Activated CD8-positive, alpha-beta T cell treated with anti-CD3 and anti-CD28 coated beads, Interleukin-2, amount 10 ng/mL, durations not matched to agents 7 days and 5 days (primary cell): ENCODE measurements at regions not wholly inside any gene's neighbourhood (a gene's known extent, or its start where the extent isn't known, plus 50 kb on each side); places are given as distances from the start of the nearest gene placed in this dataset.
A peak's percentile ranks its signal among the peaks of the same experiment; 100 is the strongest.

ENCODE experiments used
- ATAC-seq: fragments of 150-1000 bp; cut with Tn5 transposase; one replicate; pipeline ENCODE4 v1.10.0; 2021; ENCODE audit warnings: moderate library complexity
- CTCF ChIA-PET: fragments of 350-600 bp; sonication (Branson Sonifier 250); formaldehyde crosslinking; loops from one replicate; lab custom pipeline; 2021; ENCODE audit warnings: antibody characterized with exemption; lab: Charles Lee
- POLR2A ChIA-PET: fragments of 350-600 bp; sonication (Branson Sonifier 250); formaldehyde crosslinking; loops from one replicate; lab custom pipeline; 2021; ENCODE audit warnings: antibody characterized with exemption; lab: Charles Lee
- DNase-seq: peaks from one replicate; pipeline ENCODE4 v3.0.0-alpha.2; 2020
- H3K27ac Mint-ChIP-seq: one replicate; pipeline ENCODE4 v1.8.0; 2021; ENCODE audit warnings: mild to moderate bottlenecking, mixed read lengths
- H3K27me3 Mint-ChIP-seq: one replicate; pipeline ENCODE4 v1.8.0; 2021; ENCODE audit warnings: low read depth, mixed read lengths
- H3K36me3 Mint-ChIP-seq: one replicate; pipeline ENCODE4 v1.8.0; 2021; ENCODE audit warnings: low read depth, mixed read lengths
- H3K4me1 Mint-ChIP-seq: one replicate; pipeline ENCODE4 v1.8.0; 2021; ENCODE audit warnings: low read depth, mixed read lengths
- H3K4me3 Mint-ChIP-seq: one replicate; pipeline ENCODE4 v1.8.0; 2021; ENCODE audit warnings: mild to moderate bottlenecking, mixed read lengths
- H3K9me3 Mint-ChIP-seq: one replicate; pipeline ENCODE4 v1.8.0; 2022; ENCODE audit warnings: mixed read lengths; ENCODE audit not compliant: insufficient read depth

- ChIA-PET CTCF (interaction anchor here (1.2 kb wide), 1 partner anchor 10 kb away, joined by 5 read pairs; no protein-coding TSS in a partner anchor), POLR2A (no interaction called here)
- Mint-ChIP-seq H3K4me1 (peaks cover 10% of the 10 kb centered on the region), H3K36me3 (no peaks in the 10 kb centered on the region), H3K4me3 (no peak overlapping the region), H3K27me3 (peaks cover 12% of the 10 kb centered on the region), H3K27ac (no peak overlapping the region), H3K9me3 (no peaks in the 10 kb centered on the region)
- no peak for DNase-seq
- ATAC-seq = no peak
These were observed 60.2 kb upstream of the UQCRFS1 start for GRCh38 chr19:29273000-29273640.

GRCh38 chr19:29275266-29275665 is 62.3 kb upstream of the UQCRFS1 start:
- H3K4me1 Mint-ChIP-seq = peaks cover 10% of the 10 kb centered on the region
- no peaks in the 10 kb centered on the region for H3K9me3 Mint-ChIP-seq
- POLR2A ChIA-PET = no interaction called here
- ATAC-seq (no peak), DNase-seq (no peak)
- no peaks in the 10 kb centered on the region for H3K36me3 Mint-ChIP-seq
- H3K4me3 Mint-ChIP-seq = no peak overlapping the region
- H3K27me3 Mint-ChIP-seq = peaks cover 10% of the 10 kb centered on the region
- H3K27ac Mint-ChIP-seq = no peak overlapping the region
- CTCF ChIA-PET = interaction anchor here (2.3 kb wide), 1 partner anchor 11 kb away, joined by 9 read pairs; no protein-coding TSS in a partner anchor

DNA sequence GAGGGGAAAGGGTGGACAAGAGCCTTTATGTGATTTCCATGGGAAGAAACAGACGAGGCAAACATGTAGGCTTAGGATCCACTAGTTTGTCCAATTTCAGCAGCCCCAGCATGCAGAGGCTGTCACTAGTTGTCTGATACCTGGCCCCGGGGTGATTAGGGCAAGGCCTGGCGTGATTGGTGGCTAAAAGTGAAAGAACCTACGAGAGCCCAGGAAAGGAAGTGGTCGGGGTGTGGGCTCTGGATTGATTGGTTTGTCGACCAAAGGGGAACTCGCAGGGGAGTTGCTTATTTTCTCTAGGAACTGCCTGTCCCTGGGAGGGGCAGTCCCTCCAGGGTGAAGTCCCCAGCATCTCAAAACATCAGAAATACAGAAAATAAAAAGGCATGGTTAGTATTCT is 64.2 kb upstream of the UQCRFS1 start:
- ChIA-PET CTCF (no interaction called here), POLR2A (no interaction called here)
- Mint-ChIP-seq H3K27ac (peak overlapping the region; percentile 72), H3K9me3 (no peaks in the 10 kb centered on the region), H3K36me3 (no peaks in the 10 kb centered on the region), H3K27me3 (peaks cover 19% of the 10 kb centered on the region), H3K4me1 (peaks cover 10% of the 10 kb centered on the region), H3K4me3 (no peak overlapping the region)
- ATAC-seq (peak; percentile 96), DNase-seq (peak; percentile 80)

DNA sequence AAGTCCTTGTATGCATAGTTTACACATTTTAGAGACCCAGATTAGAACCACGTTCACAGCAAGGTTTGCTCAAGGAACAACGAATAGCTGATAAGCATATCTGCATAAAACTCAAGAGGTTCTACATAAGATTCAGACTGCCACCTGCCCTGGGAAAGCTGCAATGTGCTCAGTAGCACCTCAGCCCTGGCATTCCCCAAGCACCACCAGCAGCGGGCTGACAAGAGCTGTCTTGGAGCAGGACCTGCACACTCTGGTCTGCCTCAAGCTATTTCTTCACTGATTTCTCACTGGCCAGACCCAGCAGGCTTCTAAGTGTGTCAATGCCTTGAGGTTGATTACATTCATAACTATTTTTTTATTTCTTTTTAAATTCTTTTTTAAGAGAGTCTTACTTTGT is 65.8 kb upstream of the UQCRFS1 start:
- POLR2A ChIA-PET = no interaction called here
- Mint-ChIP-seq H3K4me3 (no peak overlapping the region), H3K27ac (no peak overlapping the region), H3K9me3 (no peaks in the 10 kb centered on the region), H3K36me3 (no peaks in the 10 kb centered on the region), H3K4me1 (peaks cover 10% of the 10 kb centered on the region), H3K27me3 (peaks cover 20% of the 10 kb centered on the region)
- DNase-seq = no peak
- ATAC-seq = no peak
- CTCF ChIA-PET = no interaction called here

- no peak for DNase-seq
- no peaks in the 10 kb centered on the region for H3K36me3 Mint-ChIP-seq
- ChIA-PET POLR2A (no interaction called here), CTCF (interaction anchor here (1.4 kb wide), 1 partner anchor 20 kb away, joined by 3 read pairs; no protein-coding TSS in a partner anchor)
- peaks cover 16% of the 10 kb centered on the region for H3K27me3 Mint-ChIP-seq
- no peaks in the 10 kb centered on the region for H3K9me3 Mint-ChIP-seq
- H3K4me3 Mint-ChIP-seq = no peak overlapping the region
- H3K4me1 Mint-ChIP-seq = peaks cover 1% of the 10 kb centered on the region
- ATAC-seq = no peak
- no peak overlapping the region for H3K27ac Mint-ChIP-seq
These were observed 70.4 kb upstream of the UQCRFS1 start for GRCh38 chr19:29283366-29283765.

DNA sequence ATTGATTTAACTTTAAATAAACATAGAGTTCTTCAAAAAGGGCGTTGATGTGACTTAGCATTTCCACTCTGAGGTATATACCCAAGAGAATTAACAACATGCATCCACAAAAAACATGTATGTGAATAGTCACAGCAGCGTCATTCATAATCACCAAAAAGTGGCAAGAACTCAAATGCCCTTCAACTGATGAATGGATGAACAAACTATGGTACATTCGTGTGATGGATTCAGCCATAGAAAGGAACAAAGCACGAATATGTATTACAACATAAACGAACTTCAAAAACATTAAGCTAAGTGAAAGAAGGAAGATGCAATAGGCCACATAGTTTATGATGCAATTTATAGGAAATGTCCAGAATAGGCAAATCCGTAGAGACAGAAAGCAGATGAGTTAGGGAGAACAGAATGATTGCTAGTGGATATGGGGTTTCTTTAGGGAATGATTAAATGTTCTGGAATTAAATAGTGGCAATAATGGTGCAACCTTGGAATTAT is 72.3 kb upstream of the UQCRFS1 start:
- peaks cover 15% of the 10 kb centered on the region for H3K27me3 Mint-ChIP-seq
- H3K4me1 Mint-ChIP-seq = peaks cover 1% of the 10 kb centered on the region
- H3K9me3 Mint-ChIP-seq = no peaks in the 10 kb centered on the region
- POLR2A ChIA-PET = no interaction called here
- ATAC-seq (no peak), DNase-seq (no peak)
- no peak overlapping the region for H3K27ac Mint-ChIP-seq
- CTCF ChIA-PET = no interaction called here
- no peak overlapping the region for H3K4me3 Mint-ChIP-seq
- no peaks in the 10 kb centered on the region for H3K36me3 Mint-ChIP-seq

DNA sequence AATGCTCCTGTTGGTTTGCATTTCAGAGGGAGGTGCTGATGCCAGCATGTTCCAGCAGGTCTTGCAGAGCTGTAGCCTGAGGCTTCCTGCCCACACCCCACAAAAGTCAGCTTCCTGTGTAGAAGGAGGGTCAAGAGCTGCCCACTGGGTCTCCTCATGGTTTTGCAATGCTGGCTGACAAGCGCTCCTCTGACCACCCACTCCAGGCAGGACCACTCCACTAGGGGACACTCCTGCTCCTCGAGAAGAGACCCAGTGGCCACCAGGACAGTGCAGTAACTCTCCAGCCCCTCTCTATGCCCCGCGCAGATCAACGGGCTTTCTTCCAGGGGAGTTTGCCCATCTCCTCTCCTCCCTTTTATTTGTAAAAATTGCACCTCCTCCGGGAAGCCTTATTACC is 72.9 kb upstream of the UQCRFS1 start:
- no peaks in the 10 kb centered on the region for H3K9me3 Mint-ChIP-seq
- no peak overlapping the region for H3K27ac Mint-ChIP-seq
- POLR2A ChIA-PET = no interaction called here
- peaks cover 10% of the 10 kb centered on the region for H3K27me3 Mint-ChIP-seq
- DNase-seq = no peak
- CTCF ChIA-PET = no interaction called here
- ATAC-seq = no peak
- H3K4me3 Mint-ChIP-seq = no peak overlapping the region
- H3K36me3 Mint-ChIP-seq = no peaks in the 10 kb centered on the region
- H3K4me1 Mint-ChIP-seq = peaks cover 1% of the 10 kb centered on the region

GRCh38 chr19:29287061-29287460 is 74.1 kb upstream of the UQCRFS1 start:
- no peaks in the 10 kb centered on the region for H3K36me3 Mint-ChIP-seq
- H3K4me1 Mint-ChIP-seq = peaks cover 1% of the 10 kb centered on the region
- CTCF ChIA-PET = no interaction called here
- no peak for ATAC-seq
- peaks cover 6% of the 10 kb centered on the region for H3K27me3 Mint-ChIP-seq
- no peaks in the 10 kb centered on the region for H3K9me3 Mint-ChIP-seq
- DNase-seq = no peak
- H3K27ac Mint-ChIP-seq = no peak overlapping the region
- POLR2A ChIA-PET = no interaction called here
- no peak overlapping the region for H3K4me3 Mint-ChIP-seq

- Mint-ChIP-seq H3K9me3 (no peaks in the 10 kb centered on the region), H3K36me3 (no peaks in the 10 kb centered on the region), H3K4me1 (peaks cover 1% of the 10 kb centered on the region), H3K27me3 (peaks cover 4% of the 10 kb centered on the region), H3K4me3 (no peak overlapping the region), H3K27ac (no peak overlapping the region)
- DNase-seq = no peak
- no peak for ATAC-seq
- ChIA-PET CTCF (no interaction called here), POLR2A (no interaction called here)
These were observed 75.3 kb upstream of the UQCRFS1 start for GRCh38 chr19:29288256-29288655.

- Mint-ChIP-seq H3K27ac (no peak overlapping the region), H3K4me3 (no peak overlapping the region), H3K4me1 (peaks cover 1% of the 10 kb centered on the region), H3K27me3 (peaks cover 3% of the 10 kb centered on the region), H3K36me3 (no peaks in the 10 kb centered on the region), H3K9me3 (no peaks in the 10 kb centered on the region)
- DNase-seq (no peak), ATAC-seq (no peak)
- CTCF ChIA-PET = no interaction called here
- POLR2A ChIA-PET = no interaction called here
These were observed 76.1 kb upstream of the UQCRFS1 start for GRCh38 chr19:29289020-29289419.

DNA sequence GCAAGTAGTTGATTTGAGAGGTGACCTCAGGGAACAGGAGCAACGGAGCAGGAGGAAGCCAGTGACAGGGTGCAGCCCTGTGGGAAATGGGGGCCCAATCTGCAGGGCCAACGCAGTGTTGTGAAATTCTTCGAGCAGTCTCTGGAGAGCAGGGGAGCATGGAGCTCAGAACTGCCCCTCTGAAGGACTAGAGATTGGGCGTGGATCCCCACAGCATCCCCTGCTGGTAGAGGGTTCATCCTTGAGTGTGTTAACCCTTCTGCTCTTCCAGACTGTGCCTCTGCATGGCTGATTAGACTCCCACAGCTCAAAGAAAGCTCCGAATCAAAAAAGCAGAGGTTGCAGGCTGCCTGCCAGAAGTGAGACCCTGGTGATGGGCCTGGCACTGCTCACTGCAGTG is 77.9 kb upstream of the UQCRFS1 start:
- Mint-ChIP-seq H3K9me3 (no peaks in the 10 kb centered on the region), H3K27ac (no peak overlapping the region), H3K27me3 (no peaks in the 10 kb centered on the region), H3K4me1 (no peaks in the 10 kb centered on the region), H3K4me3 (no peak overlapping the region), H3K36me3 (no peaks in the 10 kb centered on the region)
- no peak for DNase-seq
- no peak for ATAC-seq
- ChIA-PET CTCF (interaction anchor here (0.6 kb wide), 1 partner anchor 32 kb away, joined by 3 read pairs; no protein-coding TSS in a partner anchor), POLR2A (no interaction called here)

GRCh38 chr19:29292153-29292552 is 79.2 kb upstream of the UQCRFS1 start:
- ChIA-PET POLR2A (no interaction called here), CTCF (no interaction called here)
- Mint-ChIP-seq H3K27ac (no peak overlapping the region), H3K4me3 (no peak overlapping the region), H3K9me3 (no peaks in the 10 kb centered on the region), H3K36me3 (no peaks in the 10 kb centered on the region), H3K4me1 (no peaks in the 10 kb centered on the region), H3K27me3 (no peaks in the 10 kb centered on the region)
- DNase-seq = no peak
- no peak for ATAC-seq
